GM20000 (cell line): ENCODE measurements at regions not wholly inside any gene's neighbourhood (a gene's known extent, or its start where the extent isn't known, plus 50 kb on each side); places are given as distances from the start of the nearest gene placed in this dataset.

Experiments
- DNase-seq: peaks from one replicate; pipeline ENCODE4 v3.0.0; 2012; ENCODE audit warnings: low spot score
- CTCF ChIP-seq: IDR thresholded peaks from 2 replicates; pipeline ENCODE4 v1.5.1; 2012; ENCODE audit warnings: mild to moderate bottlenecking, control low read depth; ENCODE audit errors: extremely low read depth, missing control alignments

GRCh38 chr1:30516485-30516858 lies 206.9 kb downstream of the MATN1 start:
- DNase-seq: no peak
- no peak for TF ChIP-seq CTCF

- TF ChIP-seq CTCF: no peak
- no peak for DNase-seq
Measured at GRCh38 chr1:30515755-30516484, 207.5 kb downstream of the MATN1 start.

- no peak for TF ChIP-seq CTCF
- DNase-seq: no peak
Measured at GRCh38 chr1:30514945-30515344, 208.4 kb downstream of the MATN1 start.

GRCh38 chr1:30514137-30514654 lies 209.2 kb downstream of the MATN1 start:
- no peak for DNase-seq
- no peak for TF ChIP-seq CTCF

GRCh38 chr1:30513396-30514136 lies 209.8 kb downstream of the MATN1 start:
- TF ChIP-seq CTCF: no peak
- DNase-seq: no peak

GRCh38 chr1:30512914-30513265 lies 210.5 kb downstream of the MATN1 start:
- TF ChIP-seq CTCF: no peak
- no peak for DNase-seq
